UCSD-AML1 (cell line): ENCODE measurements at regions not wholly inside any gene's neighbourhood (a gene's known extent, or its start where the extent isn't known, plus 50 kb on each side); places are given as distances from the start of the nearest gene placed in this dataset.

Experiments used
- DNase-seq: peaks from one replicate; lab custom pipeline; 2025; ENCODE audit not compliant: unreplicated experiment; lab: John Stamatoyannopoulos, UW

DNA sequence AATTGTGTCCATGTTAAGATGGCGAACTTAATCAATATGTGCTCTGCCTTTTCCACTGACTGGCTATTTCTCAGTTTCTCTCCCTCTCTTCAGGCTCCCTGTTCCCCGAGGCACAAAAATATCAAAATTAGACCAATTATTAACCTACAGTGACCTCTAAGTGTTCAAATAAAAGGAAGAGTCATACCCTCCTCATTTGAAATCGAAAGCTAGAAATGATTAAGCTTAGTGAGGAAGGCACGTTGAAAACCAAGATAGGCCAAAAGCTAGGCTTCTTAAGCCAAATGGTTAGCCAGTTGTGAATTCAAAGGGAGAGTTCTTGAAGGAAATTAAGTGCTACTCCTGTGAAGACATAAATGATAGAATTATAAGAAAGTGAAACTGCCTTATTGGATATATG lies 81.1 kb upstream of the MBL2 start:
- no peak for DNase-seq

DNA sequence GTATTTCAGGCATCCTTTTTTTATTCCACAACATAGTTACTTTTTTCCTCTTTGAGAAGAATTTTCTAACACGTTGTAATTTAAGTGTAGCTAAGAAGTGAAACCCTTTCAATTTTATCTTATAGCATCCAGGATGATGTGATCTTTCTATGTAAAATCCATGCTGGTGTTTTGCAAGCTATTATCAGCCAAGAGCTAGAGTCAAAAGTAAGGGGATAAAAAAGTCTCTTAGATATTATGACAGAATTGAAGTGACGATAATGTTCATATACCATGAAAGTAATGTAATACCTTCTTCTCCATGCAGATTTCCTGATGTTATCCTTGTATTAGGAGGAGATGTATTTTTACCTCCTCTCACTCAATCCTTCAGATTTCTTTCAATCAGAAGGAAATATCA lies 64.2 kb upstream of the MBL2 start:
- no peak for DNase-seq
